NB4 (cell line): ENCODE measurements at regions not wholly inside any gene's neighbourhood (a gene's known extent, or its start where the extent isn't known, plus 50 kb on each side); places are given as distances from the start of the nearest gene placed in this dataset.

Experiments
- DNase-seq: peaks from one replicate; pipeline ENCODE4 v3.0.0; 2010; ENCODE audit warnings: low read depth
- H3K4me3 ChIP-seq: one replicate; pipeline ENCODE4 v1.5.1; 2011; ENCODE audit warnings: mild to moderate bottlenecking, low read depth, low read length, moderate library complexity
- MYC ChIP-seq: IDR thresholded peaks from 2 replicates; pipeline ENCODE4 v1.6.1; 2011; ENCODE audit warnings: low read depth, low read length
- POLR2A ChIP-seq: IDR thresholded peaks from 2 replicates; pipeline ENCODE4 v1.6.1; 2011; ENCODE audit warnings: mild to moderate bottlenecking; ENCODE audit not compliant: insufficient read length; ENCODE audit errors: extremely low read depth
- TF ChIP-seq, protein P1 (sequence below): IDR thresholded peaks from one replicate; pipeline ENCODE4 v1.5.1; 2012; ENCODE audit warnings: low read depth, low read length
- TF ChIP-seq, protein P2 (sequence below): IDR thresholded peaks from 2 replicates; pipeline ENCODE4 v1.6.1; 2011; ENCODE audit warnings: low read depth, low read length

DNA sequence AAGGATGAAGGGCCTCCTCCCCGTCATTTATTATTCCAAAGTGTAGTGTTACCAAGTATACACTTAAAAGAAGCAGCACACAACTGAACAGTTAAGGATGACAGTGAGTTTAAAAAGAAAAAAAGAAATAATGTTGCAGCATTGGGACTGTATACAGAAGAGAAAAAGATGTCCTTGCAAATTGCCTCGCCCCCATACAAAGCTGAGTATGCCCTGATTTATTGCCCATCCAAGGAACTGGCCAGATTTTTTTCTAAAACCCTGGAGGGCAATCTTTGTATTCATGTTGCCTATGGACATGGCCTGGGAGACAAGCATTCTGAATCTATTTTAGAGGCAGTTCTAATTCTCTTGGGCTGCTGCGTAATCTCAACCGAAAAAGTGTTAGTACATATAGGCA lies 182.7 kb upstream of the NR4A3 start:
- TF ChIP-seq, protein P1, sequence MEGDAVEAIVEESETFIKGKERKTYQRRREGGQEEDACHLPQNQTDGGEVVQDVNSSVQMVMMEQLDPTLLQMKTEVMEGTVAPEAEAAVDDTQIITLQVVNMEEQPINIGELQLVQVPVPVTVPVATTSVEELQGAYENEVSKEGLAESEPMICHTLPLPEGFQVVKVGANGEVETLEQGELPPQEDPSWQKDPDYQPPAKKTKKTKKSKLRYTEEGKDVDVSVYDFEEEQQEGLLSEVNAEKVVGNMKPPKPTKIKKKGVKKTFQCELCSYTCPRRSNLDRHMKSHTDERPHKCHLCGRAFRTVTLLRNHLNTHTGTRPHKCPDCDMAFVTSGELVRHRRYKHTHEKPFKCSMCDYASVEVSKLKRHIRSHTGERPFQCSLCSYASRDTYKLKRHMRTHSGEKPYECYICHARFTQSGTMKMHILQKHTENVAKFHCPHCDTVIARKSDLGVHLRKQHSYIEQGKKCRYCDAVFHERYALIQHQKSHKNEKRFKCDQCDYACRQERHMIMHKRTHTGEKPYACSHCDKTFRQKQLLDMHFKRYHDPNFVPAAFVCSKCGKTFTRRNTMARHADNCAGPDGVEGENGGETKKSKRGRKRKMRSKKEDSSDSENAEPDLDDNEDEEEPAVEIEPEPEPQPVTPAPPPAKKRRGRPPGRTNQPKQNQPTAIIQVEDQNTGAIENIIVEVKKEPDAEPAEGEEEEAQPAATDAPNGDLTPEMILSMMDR: no peak
- TF ChIP-seq MYC (no peak), POLR2A (no peak)
- TF ChIP-seq, protein P2, sequence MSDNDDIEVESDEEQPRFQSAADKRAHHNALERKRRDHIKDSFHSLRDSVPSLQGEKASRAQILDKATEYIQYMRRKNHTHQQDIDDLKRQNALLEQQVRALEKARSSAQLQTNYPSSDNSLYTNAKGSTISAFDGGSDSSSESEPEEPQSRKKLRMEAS: no peak
- no peak overlapping the region for H3K4me3 ChIP-seq
- DNase-seq: no peak

DNA sequence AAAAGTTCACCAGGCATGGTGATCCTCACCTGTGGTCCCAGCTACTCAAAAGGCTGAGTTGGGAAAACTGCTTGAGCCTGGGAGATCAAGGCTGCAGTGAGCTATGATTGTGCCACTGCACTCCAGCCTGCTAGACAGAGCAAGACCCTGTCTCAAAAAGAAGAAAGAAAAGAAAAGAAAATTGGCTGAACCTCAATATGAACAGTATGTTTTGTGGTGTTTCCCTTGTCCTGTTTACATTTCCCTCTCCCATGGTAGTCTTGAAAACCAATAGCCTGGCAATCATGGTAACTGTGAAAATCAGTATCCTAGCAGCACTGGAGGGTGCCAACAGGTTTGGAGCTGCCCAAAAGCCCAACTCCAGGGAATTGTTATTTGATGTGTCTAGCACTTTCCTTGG lies 174.1 kb upstream of the NR4A3 start:
- no peak for TF ChIP-seq POLR2A
- TF ChIP-seq MYC: no peak
- TF ChIP-seq, protein P2: no peak
- TF ChIP-seq, protein P1: no peak
- no peak overlapping the region for H3K4me3 ChIP-seq
- no peak for DNase-seq

DNA sequence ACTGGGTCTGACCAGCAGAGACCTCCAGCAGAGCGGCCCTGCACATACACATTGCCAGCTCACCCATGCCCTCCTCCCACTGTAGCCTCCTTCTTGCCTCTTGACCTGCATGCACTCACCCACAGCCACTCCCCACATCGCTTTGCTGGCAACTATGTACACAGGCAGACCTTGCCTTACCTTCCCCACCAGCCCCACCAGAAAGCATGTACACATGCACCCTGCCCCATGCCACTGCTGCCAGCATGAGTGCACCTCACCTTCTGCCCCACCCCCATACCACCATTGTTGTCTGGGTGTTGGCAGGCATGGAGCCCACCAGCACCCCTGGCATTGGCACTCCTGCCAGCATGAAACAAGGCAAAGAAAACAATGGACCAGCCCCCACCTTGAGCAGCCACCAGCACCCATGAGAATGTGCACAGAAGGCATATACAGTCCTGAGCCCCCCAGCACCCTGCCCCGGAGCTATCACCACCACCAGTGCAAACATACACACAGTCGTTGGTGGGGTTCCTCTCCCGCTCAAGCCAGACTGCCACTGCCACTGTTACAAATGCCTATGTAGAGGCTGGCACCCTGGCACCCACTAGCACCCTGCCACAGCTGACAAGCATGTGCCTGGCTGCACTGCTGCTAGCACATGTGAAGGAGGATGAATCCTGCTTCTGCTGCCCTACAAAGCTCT lies 171.4 kb upstream of the NR4A3 start:
- no peak overlapping the region for H3K4me3 ChIP-seq
- no peak for DNase-seq
- TF ChIP-seq POLR2A (no peak), MYC (no peak)
- TF ChIP-seq, protein P2: no peak
- TF ChIP-seq, protein P1: no peak

DNA sequence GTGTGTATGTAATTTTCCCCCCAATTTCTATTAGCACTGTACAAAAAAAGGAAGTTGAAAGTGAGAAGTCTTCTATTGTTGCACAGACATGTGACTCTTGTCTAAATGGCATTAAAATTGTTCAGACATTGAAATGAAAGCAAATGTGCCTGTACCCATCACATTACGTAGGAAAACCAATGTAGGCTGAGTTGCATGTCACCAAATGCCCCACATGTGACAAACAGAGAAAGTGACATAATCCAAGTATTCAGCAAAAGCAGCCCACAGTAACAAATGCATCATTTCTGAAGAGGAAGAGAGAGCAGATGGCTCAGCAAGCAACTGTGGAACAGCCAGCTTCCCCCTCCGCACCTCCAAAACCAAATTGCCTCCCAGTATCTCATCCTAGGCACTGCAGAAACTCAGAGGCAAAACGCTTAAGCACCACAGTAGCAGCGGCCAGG lies 161.5 kb upstream of the NR4A3 start:
- H3K4me3 ChIP-seq: no peak overlapping the region
- peak; percentile 19 for DNase-seq
- TF ChIP-seq, protein P1: no peak
- no peak for TF ChIP-seq POLR2A
- TF ChIP-seq MYC: no peak
- TF ChIP-seq, protein P2: peak; percentile 72

DNA sequence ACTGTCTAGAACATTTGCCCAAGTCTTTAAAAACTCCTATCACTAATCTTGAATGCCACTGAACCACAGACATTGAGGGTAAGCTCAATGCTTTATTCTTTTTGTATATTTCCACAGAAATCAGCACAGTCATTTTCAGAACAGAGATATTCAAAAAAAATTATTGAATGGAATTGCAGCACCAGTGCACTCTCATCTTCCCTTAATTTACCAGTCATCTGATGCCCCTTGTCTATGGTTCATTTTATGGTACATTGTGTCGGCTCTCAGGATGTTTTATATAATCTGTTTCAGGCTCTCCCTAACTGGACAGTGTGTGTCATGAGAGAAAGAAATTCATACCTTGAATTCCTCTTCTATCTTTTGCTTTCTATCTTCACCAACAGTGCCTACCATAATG lies 158.4 kb upstream of the NR4A3 start:
- H3K4me3 ChIP-seq: no peak overlapping the region
- TF ChIP-seq MYC (no peak), POLR2A (no peak)
- TF ChIP-seq, protein P1: no peak
- TF ChIP-seq, protein P2: no peak
- no peak for DNase-seq
